M059J (cell line): ENCODE measurements at regions not wholly inside any gene's neighbourhood (a gene's known extent, or its start where the extent isn't known, plus 50 kb on each side); places are given as distances from the start of the nearest gene placed in this dataset.
"Not testable (repeated sequence)": the region's sequence is repeated elsewhere in the genome, so short reads cannot be mapped to it uniquely, and the experiment has no call there.

Source experiments
- DNase-seq: peaks from one replicate; pipeline ENCODE4 v3.0.0-alpha.2; 2012; ENCODE audit warnings: low read depth

DNA sequence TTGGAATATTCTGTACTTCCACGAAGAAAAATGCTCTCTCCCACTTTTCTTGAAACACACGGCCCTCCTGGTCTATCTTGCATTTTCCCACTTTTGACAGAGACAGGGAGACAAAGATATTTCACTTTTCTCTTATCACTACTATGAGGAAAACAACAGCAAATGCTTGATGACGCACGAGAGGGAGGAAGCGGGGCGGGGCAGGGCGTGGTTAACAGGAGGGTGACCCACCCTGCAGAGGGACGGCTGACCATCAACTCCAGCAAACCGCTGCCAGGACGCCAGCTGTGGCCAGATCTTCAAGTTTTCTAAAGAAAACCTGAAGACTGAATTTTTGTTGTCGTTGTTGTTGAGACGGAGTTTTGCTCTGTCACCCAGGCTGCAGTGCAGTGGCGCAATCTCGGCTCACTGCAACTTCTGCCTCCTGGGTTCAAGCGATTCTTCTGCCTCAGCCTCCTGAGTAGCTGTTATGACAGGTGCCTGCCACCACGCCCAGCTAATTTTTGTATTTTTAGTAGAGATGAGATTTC, 63.8 kb downstream of the NSUN5 start:
- DNase-seq: not testable (repeated sequence)

DNA sequence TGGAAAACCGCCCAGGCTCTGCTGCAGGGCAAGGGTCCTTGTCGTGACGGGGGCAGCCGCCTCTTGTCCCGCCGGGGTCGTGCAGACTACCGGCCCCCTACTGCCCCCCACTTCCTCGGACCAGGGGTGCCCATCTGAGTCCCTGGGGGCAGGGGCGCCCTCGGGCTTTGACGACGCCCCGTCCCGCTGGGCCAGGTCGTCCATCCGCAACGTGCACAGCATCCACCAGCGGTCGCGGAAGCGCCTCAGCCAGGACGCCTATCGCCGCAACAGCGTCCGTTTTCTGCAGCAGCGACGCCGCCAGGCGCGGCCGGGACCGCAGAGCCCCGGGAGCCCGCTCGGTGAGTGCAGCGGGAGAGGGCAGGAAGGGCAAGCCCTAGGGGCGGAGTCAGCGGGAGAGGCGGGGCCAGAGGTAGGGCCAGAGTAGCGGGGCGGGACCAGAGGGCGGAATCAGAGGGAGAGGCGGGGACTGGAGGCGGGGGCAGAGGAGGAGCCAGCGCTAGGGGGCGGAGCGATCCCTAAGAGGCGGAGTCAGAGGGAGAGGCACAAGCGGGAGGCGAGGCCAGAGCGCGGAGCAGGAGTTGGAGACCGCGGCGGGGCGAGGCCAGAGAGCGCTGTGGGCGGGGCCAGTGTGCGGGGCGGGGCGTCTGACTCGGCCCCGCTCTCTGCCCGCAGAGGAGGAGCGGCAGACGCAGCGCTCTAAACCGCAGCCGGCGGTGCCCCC, 73.5 kb downstream of the NSUN5 start:
- DNase-seq: not testable (repeated sequence)

DNA sequence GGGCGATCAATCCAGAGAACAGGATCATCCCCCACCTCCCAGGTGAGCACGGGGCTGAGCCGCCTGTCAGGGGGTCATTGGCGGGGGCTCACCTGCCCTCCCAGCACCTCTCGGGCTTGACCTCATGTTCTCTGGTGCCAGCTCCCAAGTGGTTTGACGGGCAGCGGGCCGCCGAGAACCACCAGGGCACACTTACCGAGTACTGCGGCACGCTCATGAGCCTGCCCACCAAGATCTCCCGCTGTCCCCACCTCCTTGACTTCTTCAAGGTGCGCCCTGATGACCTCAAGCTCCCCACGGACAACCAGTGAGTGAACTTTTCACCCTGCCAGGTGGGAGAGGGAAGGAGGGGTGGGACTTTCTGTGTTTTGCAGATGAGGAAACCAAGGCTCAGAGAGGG, 82.9 kb downstream of the NSUN5 start:
- not testable (repeated sequence) for DNase-seq

DNA sequence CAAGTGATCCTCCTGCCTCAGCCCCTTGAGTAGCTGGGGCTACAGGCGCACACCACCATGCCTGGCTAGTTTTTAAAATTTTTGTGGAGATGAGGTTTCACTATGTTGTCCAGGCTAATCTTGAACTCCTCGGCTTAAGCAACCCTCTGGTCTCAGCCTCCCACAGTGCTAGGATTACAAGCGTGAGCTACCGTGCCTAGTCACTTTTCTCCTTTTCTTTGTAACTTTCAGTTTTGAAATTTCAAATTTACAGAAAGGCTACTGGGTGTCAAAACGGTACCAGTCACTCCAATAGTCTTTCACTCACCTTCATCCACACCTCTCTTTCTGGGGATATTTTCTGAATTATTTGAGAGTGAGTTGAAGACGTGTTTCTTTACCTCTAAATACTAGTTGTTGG, 86.9 kb downstream of the NSUN5 start:
- not testable (repeated sequence) for DNase-seq

DNA sequence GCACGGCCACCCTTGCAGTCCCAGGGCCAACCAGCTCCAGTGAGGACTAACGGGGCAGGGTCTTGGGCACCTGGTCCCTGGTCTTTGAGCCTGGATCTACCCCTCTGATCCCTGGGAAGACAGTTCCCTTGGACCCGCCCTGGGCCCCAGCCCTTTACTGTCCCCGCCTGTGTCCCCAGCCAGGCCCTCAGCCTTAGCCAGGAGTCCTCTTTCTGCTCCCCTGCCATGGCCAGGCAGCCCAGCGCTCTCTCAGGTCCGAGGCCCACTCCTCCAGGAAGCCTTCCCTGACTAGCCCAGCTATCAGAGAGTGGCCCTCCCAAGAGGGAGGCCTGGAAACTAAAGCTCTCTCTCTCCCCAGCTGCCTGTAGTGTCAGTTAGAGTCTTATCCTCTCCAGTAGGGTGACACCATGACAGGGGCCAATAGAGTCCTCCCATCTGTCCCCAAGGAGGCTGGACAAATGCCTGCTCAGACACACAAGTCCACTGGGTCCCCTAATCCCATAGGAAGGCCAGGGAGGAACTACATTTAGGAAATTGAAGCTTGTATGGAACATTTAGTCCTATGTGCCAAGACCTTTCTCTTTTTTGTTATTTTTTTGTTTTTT, 87.8 kb downstream of the NSUN5 start:
- not testable (repeated sequence) for DNase-seq

DNA sequence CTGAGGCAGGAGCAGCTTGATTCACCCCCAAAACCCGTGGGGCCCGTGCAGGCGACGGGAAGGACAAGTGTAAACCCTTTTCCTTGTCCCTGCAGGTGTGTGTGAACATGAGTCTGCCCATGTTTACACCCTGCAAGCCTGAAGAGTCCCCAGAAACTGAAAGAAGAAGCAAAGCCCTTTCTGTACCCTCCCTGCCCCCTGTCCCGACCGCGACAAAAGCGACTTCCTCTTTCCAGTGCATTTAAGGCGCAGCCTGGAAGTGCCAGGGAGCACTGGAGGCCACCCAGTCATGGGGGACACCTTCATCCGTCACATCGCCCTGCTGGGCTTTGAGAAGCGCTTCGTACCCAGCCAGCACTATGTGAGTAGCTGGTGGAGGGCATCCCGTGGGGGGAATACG, 88.3 kb downstream of the NSUN5 start:
- DNase-seq: not testable (repeated sequence)

DNA sequence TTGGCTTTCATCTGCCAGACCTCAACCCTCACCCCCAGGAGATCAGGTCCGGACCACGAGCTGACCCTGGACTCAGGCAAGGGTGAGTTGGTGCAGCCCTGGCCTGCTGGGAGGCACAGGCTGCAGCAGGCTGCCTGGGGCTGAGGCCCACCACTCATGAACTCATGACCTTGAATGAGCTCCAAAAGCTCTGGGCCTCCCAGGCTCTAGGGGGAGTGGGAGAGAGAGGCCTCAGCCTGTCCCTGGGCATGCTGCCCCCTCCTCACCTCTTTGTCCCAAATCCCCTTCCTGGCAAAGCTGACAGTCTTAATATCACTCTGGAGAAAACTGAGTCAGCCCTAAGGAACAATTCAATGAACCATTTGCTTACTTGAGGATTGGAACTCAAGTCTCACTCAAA, 89.8 kb downstream of the NSUN5 start:
- DNase-seq: not testable (repeated sequence)

DNA sequence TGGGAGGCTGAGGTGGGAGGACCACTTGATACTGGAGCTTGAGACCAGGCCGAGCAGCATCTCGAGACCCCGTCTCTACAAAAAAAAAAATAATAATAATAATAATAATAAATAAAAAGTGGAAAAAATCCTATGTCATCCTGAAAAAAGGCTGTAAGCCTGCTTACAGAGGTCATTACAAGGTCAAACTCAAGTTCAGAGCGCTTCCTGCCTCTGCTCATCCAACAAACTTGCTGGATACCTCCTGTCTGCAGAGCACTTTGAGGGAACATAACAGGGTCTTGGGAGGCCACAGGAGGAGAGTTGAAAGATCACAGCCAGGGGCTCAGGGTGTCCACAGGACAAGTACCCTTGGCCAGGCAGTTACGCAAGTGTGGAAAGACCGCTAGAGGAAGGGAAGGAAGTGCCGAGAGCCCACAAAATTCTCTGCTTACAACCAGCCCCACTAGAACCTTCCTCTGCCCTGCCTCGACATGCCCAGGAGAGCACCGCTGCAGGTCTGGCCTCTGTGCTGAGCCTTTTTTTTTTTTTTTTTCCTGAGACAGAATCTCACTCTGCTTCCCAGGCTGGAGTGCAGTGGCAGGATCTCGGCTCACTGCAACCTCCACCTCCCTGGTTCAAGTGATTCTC, 92.5 kb downstream of the NSUN5 start:
- not testable (repeated sequence) for DNase-seq

DNA sequence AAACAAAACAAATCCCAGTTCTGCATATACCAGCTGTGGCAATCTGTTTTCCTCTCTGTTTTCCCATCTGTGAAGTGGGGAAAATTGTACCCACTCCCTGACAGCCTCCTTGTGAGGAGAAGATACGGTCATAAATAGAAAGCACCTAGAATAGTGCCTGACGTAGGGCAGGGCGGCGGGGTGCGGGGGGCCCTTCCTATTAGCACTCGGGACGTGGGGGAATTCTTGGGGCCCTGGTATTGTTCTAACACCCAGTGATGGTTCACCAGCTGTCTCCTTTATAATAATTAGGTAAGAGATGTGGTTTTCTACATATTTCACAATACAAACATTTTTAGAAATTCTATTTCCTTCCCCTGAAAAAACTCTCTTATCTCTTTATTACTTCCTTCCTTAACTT, 93.4 kb downstream of the NSUN5 start:
- not testable (repeated sequence) for DNase-seq

DNA sequence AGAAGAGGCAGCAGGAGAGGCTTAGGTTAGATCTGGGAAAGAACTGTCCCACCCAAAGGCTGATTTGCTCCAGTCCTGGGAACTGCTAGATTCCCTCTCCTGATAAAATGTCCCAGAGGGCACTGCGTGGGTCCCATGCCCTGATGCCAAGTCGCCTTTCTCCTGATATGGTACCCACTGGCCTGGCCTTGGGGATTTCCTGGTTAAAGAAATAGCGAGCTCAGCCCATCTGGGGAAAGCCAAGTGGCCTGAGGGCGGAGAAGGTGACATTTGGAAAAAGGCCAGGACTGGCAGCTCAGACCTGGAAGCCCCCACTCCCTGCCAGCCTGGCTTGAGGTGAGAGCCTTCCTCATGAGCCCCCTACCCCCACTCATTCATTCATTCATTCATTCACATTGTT, 94.2 kb downstream of the NSUN5 start:
- peak; percentile 17 for DNase-seq

DNA sequence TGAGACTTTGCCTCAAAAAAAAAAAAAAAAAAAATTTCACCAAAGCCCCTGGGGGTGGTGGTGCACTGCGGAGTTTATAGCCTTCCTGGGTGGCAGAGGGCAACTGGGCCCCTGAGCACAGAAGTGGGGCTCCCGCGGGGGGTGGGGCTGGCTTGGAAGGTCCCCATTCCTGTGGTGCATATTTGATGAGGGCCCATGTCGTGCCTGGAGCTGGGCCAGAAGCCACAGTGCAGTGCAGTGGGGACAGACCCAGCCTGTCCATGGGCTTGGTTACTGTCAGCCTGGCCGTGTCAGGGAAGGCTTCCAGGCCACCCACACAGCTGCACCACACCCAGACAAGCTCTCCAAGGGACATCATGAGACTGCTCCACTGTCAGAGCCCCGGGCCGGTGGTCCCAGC, 95.5 kb downstream of the NSUN5 start:
- DNase-seq: not testable (repeated sequence)

DNA sequence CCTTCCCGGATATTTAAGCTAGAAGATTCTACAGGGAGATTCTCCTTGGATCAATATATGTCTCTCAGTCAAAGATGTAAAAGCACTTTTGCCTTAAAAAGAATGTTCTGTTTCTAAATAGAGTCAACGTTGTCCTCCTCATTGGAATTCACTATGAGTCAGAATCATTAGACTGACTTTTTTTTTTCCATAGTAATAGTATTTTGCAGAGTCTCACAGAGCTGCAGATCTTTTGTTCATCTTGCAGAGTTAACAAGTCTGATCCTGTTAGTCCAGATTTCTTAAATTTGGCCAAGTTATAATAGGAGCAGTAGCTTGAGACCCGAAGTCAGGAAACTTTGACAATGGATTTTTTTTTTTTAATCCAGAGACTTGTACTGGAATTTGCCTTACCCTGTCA, 103.0 kb downstream of the NSUN5 start:
- not testable (repeated sequence) for DNase-seq

DNA sequence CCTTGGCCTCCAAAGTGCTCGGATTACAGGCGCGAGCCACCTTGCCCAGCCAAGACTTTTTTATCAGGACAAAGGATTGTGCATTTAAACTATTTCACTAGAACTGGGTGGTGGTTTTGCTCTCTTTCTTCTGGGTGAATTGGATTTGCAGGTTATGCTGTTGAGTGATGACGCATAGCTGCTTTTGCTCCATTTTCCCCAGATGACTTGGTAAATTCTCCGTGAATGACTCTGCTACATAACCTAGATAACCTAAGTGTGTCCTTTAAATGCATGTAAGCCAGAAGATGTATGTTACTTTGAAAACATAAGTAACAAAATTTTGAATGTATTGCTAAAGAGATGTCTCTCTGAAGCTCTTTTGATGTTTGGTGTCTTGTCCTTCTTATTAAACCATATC, 103.7 kb downstream of the NSUN5 start:
- DNase-seq: peak; percentile 87

DNA sequence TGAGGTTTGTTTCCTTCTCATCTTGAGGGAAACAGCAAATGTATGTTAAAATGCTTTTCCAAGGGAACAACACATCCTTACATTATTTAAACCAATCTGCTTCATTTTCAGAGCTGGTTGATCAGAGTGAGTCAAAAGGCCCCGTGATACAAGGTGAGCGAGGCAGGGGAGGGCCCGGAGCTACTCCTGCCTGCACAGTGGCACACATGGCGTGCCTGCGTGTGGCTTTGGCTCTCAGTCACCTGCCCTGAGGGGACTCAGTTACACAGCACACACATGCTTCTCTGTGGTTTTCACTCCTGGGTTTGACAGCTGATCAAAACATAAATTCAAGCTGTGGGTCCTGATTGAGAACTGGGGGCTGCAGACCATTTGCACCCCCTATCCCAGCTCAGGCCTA, 105.3 kb downstream of the NSUN5 start:
- DNase-seq: not testable (repeated sequence)

DNA sequence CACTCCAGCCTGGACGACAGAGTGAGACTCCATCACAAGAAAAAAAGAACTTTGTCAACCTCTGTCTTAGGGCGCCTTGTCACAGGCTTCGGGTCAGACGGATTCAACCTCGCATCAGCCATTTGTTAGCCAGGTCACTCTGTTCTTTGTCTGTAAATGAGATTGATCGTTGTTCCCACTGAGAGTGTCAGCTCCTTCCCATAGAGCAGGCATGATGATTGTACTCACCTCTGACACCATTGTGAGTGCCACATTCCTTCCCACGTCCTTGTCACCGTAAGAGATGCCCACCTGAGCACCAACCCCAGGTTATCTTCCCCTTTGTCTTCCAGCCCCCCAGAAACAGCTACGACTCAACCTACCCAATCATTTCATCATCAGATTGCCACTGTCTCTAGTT, 107.4 kb downstream of the NSUN5 start:
- DNase-seq: not testable (repeated sequence)

DNA sequence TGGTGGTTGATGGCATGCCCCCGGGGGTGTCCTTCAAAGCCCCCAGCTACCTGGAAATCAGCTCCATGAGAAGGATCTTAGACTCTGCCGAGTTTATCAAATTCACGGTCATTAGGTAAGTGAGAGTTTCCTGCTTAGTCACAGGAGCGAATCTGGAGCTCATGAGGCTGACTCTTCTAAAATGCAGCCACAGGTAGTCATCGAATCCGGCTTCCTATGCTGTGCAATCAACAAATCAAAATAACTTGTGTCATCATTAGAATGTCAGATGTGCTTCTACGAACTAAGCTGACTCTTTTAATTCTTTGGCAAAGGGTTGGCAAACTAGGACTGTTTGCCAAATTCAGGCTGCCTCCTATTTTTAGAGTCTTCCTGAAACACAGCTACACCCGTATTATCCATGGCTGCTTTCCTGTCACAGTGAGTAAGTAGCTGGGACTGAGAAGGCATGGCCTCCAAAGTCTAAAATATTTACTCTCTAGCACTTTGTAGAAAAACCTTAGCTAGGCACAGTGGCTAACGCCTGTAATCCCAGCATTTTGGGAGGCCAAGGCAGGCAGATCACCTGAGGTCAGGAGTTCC, 108.0 kb downstream of the NSUN5 start:
- DNase-seq: not testable (repeated sequence)

DNA sequence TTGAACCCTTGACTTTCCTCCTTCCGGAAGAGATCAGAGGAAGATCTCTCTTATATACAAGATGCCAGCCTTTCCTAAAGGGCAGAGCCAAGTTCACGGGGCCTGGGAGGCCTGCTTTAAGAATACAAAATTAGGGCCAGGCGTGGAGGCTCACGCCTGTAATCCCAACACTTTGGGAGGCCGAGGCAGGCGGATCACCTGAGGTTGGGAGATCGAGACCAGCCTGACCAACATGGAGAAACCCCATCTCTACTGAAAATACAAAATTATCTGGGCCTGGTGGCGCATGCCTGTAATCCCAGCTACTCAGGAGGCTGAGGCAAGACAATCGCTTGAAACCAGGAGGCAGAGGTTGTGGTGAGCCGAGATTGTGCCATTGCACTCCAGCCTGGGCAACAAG, 108.2 kb upstream of the SPDYE9 start:
- DNase-seq: not testable (repeated sequence)

DNA sequence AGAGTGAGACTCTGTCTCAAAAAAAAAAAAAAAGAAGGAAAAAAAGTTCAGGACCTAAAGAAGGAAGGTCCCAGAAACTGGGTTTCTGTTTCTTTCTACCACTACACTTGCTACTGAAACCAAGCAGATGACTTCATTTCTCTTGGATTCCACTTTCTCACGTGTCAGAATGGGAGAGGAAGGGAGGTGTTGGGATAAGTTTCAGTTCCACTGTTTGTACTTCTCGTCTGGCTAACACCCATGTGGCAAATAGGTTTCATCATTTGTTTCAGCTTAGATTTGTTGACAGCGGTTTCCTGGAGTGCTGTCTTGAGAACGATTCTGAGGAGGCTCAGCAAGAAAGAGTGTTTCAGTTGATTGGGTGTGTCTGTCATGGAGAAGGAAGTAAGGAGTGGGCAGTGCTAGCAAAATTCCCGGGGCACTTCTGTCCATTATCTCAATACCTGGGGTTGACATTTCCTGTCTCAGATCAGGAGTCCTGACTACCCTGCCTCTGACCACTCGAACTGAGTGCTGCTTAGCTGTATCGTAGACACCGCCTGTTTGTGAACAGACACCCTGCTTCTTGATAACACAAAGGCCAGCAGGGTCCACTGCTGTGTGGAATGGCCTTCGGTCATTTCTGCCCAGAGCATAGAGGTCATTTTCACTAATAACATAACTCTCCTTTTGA, 104.8 kb upstream of the SPDYE9 start:
- DNase-seq: not testable (repeated sequence)

DNA sequence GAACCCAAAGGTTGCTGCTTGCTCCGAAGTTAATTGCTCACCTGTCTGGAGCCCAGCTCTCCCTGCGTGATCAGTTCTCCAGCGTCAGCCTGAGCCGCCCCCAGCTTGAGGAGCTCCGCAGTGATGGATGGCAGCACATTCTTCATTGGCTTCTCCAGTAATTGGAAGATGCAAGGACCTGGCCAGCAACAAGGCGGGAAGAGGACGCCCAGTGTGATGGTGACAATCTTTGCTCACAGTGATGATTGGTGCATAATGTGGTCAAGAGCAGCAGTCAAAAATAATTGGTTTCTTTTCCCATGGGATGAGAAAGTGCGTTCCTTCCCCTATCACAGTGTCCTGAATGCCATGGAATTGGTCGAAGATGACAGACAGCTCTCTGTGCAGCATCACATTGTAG, 102.4 kb upstream of the SPDYE9 start:
- DNase-seq: not testable (repeated sequence)

DNA sequence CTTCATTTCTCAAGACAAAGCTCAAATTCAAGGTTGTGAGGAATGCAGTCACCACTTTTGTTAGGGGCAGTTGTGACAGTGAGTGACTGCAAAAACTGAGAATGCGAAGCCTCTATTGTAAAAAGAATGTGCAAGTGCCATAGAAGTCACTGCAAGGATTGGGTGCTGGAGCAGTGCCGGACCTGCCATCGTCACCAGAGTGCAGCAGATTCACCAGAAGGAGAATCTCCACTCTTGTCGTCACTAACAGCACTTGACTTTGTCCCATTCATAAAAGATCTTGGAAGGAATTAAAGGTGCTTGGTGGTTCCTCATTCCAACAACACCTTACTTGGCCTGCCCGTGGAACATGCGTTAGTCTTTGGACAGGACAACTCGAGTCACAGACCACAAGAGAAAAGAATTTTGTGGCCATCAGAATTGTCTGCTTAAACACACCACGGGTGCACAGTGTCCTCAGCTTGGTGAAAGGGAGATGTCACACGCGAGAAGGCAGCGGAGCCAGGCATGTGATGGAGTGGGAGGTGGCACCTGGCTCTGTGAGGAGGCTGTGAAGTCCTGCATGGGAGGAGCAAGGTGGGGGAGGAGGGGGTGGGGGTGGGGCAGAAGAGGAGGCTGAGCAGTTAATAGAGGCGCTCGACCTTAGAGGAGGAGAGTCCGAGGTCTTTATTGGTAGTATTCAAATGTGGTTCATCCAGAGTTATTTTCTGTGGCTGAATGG, 100.9 kb upstream of the SPDYE9 start:
- not testable (repeated sequence) for DNase-seq

DNA sequence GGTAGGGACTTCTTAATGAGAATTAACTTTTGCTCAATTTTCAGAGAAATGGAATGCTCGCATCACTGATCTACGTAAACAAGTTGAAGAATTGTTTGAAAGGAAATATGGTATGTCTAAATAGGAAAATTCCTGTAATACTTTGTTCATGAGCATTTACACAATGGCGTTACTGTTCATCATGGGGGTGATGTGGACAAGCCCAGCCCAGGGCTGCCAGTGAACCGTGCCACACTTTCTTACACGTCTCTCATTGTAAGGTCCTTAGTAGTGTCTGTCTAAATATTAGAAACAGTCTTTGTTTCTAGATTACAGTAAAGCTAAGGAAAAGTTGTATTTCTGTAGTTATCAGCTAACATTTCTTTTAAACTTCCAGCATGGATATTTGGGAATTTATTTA, 91.0 kb upstream of the SPDYE9 start:
- DNase-seq: not testable (repeated sequence)
